ENCODE measurements at regions not wholly inside any gene's neighbourhood (a gene's known extent, or its start where the extent isn't known, plus 50 kb on each side); places are given as distances from the start of the nearest gene placed in this dataset.

GRCh38 chr6:21771626-21772320 lies 178.2 kb downstream of the SOX4 start:
- no peak for TF ChIP-seq CTCF (optimal IDR thresholded peaks at IDR 0.05 in 1 of 3, IDR thresholded peaks at IDR 0.05 in 1 of 3, conservative IDR thresholded peaks at IDR 0.05 in 1 of 3; ENCODE audit: extremely low read depth in 1 of 3, insufficient read depth in 2 of 3, low read length in 3 of 3)
- TF ChIP-seq EZH2 (IDR thresholded peaks at IDR 0.05; ENCODE audit: low read length) = no peak

Data from keratinocyte (primary cell).